ENCODE measurements at regions not wholly inside any gene's neighbourhood (a gene's known extent, or its start where the extent isn't known, plus 50 kb on each side); places are given as distances from the start of the nearest gene placed in this dataset.
"Not testable (repeated sequence)": the region's sequence is repeated elsewhere in the genome, so short reads cannot be mapped to it uniquely, and the experiment has no call there.

GRCh38 chr2:39563572-39563971 is 102.1 kb upstream of the TMEM178A start:
- Histone ChIP-seq H3K27ac (no peak overlapping the region), H3K4me3 (no peak overlapping the region)

DNA sequence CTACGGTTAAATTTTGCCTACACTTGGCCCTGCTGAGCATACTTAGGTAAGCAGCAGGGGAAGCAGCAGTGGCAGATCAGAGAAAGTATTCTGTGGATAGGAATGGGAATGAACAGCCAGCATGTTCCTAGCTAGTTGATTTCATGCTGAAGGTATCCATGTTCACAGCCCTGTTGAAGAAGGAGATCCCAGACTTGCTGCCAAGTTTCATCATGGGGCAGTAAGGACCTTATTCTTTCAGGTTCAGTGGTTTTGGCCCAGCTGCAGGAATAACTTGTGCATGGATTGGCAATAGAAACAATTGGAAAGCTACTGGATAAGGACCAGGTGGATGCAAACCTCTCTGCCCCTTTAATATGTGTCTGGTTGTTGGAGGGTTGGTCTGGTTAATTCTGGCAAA is 98.2 kb upstream of the TMEM178A start:
- H3K27ac ChIP-seq, result peak overlapping the region in 1 of 21 experiments; percentile 73
- no peak overlapping the region for H3K4me3 ChIP-seq

GRCh38 chr2:39568116-39568515 is 97.6 kb upstream of the TMEM178A start:
- Histone ChIP-seq H3K27ac (peak overlapping the region in 3 of 21 experiments; percentile 26 to 73 (median 56)), H3K4me3 (no peak overlapping the region)

- Histone ChIP-seq H3K4me3 (no peak overlapping the region), H3K27ac (peak overlapping the region in 5 of 21 experiments; percentile 5 to 73 (median 26))
Measured at GRCh38 chr2:39568561-39569006, 97.1 kb upstream of the TMEM178A start.

DNA sequence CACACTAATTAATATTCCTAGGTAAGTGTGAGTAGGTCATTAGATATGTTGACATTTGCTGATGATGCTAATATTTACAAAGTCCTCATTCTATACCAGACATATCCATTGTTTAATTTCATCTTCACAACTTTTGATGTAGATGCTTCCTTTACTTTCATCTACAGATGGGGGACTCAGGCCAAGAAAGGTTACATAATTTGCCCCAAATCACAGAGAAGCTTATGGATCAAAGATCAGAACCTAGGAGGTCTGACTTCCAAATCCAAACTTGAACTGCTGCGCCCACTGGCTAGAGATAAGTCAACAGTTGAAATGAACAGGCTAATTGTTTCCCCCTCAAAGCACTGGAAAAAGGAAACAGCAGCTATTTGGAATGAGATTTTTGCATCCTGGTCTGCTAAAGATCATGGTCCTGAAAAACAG is 95.6 kb upstream of the TMEM178A start:
- H3K27ac ChIP-seq, result no peak overlapping the region
- no peak overlapping the region for H3K4me3 ChIP-seq

- Histone ChIP-seq H3K4me3 (no peak overlapping the region), H3K27ac (no peak overlapping the region)
Measured at GRCh38 chr2:39570614-39571013, 95.1 kb upstream of the TMEM178A start.

DNA sequence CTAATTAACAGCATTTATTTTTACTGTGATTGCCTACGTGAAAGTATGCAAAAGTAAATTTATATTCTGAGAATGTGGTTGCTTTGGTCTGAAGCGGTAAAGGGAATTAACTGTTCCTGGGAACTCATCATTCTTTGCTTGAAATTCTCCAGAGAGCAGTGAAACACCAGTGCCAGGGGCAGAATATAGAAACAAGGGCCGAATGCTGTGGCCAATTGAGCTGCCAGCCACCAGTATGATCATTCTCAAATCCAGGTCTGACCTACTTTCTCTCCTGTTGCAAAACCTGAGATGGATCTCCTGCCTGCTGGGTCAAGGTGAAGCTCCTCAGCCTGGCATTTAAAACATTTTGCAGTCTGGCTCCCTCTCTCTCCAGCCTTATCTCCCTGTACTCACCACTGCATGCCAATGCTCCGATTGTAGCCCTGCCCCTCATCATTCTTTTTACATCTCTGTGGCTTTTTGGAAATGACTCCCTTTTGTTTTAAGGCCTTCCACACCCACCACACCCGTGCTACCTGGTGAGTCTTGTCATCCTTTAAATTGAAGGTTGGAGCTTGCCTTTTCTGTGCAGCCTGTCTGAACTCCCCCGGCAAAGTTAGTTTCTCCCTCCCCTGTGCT is 94.5 kb upstream of the TMEM178A start:
- Histone ChIP-seq H3K27ac (no peak overlapping the region), H3K4me3 (no peak overlapping the region)

DNA sequence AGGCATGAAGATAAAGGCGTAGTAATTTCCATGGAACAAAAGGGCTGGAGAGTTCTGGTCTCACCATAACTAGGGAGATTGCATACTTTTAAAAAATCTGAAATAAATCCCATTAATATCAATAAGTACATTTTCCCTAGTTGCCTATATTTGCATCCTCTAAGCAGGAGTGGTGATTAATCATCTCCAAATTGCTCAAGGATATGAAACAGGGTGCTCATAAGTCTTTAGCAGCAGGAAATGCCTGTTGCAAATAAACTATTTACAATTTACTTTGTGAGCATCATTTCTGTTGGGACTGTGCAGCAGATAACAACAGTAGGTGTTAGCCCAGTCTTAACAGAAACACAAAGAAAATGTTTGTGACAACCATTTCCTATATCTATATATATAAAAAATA is 92.4 kb upstream of the TMEM178A start:
- Histone ChIP-seq H3K27ac (no peak overlapping the region), H3K4me3 (no peak overlapping the region)

DNA sequence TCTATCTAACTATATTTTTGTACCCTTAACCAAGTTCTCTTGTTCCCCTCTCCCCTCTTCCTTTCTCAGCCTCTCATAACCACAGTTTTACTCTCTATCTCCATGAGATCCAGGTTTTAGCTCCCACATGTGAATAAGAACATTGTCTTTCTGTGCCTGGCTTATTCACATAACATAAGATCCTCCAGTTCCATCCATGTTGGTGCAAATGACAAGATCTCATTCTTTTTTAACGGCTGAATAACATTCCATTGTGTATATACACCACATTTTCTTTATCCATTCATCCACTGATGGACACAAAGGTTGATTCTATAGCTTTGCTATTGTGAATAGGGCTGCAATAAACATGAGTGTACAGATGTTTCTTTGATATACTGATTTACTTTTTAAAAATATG is 83.9 kb upstream of the TMEM178A start:
- Histone ChIP-seq H3K4me3 (no peak overlapping the region), H3K27ac (no peak overlapping the region)

DNA sequence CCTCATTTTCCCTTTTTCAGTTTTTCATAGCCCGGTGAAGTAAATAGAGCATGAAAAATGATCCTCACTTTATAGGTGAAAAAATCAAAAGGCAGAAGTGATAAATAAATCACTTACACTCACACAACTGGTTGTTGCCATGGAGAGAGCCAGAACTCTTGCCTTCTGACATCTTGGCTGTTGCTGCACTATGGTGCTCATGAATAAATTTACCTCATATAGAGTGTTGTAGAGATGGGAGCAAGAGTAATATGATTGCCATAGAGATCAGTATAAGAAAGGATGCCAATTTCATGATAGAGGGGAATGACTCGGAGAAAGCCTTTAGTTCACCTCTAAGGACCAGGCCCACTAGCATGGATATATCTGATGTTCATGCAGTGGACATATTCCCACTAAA is 82.5 kb upstream of the TMEM178A start:
- no peak overlapping the region for H3K27ac ChIP-seq

DNA sequence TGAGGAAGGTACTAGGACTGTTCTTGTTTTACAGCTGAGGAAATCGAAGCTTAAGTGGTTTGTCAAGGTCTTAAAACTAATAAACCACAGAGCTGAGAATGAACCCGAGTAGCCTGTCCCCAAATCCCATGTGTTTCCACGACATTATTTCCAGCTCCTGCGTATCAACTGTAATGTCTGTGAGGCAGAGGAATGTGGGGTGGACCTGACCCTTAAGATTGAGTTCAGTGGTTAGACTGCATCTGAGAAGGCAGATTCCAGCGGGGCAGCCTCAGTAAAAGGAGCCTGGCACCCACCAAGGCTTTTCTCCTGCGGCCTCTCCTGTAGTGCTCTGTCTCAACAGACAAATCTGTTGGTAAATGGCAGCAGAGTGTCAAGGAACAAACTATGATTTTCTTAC is 81.9 kb upstream of the TMEM178A start:
- H3K27ac ChIP-seq, result no peak overlapping the region
- H3K4me3 ChIP-seq, result no peak overlapping the region

More for the DNA sequence above, 82.5 kb upstream of the TMEM178A start:
- H3K4me3 ChIP-seq, result no peak overlapping the region

GRCh38 chr2:39584283-39584965 is 81.3 kb upstream of the TMEM178A start:
- no peak overlapping the region for H3K27ac ChIP-seq
- H3K4me3 ChIP-seq, result no peak overlapping the region

DNA sequence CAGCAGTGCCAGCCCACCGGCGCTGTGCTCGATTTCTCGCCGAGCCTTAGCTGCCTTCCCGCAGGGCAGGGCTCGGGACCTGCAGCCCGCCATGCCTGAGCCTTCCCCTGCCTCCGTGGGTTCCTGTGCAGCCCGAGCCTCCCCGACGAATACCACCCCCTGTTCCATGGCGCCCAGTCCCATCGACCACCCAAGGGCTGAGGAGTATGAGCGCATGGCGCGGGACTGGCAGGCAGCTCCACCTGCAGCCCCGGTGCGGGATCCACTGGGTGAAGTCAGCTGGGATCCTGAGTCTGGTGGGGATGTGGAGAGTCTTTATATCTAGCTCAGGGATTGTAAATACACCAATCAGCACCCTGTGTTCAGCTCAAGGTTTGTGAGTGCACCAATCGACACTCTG is 80.2 kb upstream of the TMEM178A start:
- H3K4me3 ChIP-seq, H3K27ac ChIP-seq: not testable (repeated sequence)

DNA sequence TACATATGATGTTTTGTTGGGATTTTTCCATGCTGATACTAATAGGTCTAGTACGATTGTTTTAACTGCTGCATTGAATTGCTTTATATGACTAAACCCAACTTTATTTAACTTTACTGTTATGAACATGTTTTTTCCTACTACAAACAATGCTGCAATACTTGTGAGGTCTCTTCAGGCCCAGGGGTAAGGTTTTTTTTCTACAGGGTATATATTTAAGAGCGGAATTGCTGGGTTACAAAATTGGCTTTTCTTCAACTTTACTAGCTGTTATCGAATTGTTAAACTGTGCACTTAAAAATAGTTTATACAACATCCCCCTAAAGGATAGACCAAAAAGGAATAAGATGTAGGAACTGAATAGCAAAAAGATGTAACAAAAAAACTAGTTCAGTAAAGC is 78.5 kb upstream of the TMEM178A start:
- Histone ChIP-seq H3K27ac (no peak overlapping the region), H3K4me3 (no peak overlapping the region)

GRCh38 chr2:39587641-39588040 is 78.1 kb upstream of the TMEM178A start:
- Histone ChIP-seq H3K27ac (no peak overlapping the region), H3K4me3 (no peak overlapping the region)

DNA sequence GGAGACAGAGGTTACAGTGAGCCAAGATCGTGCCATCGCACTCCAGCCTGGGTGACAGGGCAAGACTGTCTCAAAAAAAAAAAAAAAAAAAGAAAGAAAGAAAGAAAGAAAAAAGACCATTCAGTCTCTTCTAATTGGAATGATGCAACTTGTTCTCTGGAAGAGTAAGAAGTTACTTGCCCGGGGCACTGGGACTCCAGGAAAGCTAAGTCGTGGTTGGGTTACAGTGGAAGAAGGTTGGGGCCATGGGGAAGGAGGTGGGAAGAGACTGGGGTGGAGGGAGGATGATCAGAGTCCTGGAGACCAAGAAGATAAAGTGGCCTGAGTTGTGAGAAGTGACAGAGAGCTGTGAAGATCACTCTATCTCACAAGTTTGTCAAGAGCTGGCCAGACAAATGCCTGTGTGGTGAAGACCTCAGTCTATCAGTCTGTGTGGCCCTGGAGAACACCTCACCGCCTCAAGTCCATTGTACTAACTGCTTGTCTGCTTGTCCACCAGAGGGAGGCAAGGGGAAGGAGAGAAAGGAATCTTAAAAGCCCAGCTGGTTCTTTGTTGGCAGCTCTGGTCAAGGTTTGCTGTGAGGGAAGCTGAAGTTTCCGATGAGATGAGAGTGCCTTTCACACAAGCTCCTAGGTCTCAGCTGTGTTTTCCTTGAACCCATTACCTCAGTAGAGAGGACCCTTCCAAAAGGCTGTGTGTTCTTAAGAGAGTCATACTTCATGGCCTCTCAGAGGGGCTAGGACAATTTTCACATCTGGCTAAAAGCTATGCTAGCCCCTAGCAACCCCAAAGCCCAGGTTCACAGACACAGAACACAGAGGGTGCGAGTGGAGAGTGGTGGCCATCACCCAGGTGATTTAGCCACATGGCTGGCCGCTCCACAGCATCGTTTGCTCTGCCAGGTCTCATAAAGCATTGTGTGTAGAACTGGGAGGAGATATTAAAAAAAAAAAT is 72.0 kb upstream of the TMEM178A start:
- H3K27ac ChIP-seq, result no peak overlapping the region
- H3K4me3 ChIP-seq, result no peak overlapping the region

DNA sequence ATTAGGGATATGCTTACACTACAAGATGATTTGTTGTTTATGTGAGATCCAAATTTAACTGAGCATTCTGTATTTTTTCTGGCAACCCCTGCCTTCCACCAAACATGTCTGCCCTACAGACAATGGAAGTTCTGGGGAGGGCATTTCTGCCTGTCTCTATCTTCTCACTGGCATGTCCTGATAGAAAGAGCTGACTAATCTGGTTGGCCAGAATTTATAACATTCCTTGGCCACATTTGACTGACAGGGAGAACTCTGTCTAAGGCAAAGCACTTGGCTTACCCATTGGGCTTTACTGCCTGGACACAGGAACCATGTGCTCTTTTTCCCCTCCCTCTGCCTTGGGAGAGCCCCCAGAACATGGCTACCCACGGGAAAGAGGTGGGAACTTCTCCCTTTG is 70.6 kb upstream of the TMEM178A start:
- Histone ChIP-seq H3K27ac (no peak overlapping the region), H3K4me3 (no peak overlapping the region)

- no peak overlapping the region for H3K27ac ChIP-seq
- no peak overlapping the region for H3K4me3 ChIP-seq
Measured at GRCh38 chr2:39597314-39597713, 68.4 kb upstream of the TMEM178A start.

DNA sequence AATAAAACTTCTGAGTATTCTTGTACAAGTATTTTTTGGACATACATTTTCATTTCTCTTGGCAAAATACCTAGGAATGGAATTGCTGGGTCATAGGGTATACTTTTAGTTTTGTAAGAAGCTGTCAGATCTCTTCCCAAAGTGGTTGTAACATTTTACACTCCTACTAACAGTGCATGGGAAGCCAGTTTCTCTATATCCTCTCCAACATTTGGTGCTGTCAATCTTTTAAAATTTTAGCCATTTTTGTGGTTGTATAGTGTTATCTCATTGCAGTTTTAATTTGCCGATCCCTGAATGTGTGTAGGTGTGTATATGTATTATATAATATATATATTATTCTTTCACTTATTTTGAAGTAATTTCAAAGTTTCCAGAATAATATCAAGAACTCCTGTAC is 63.1 kb upstream of the TMEM178A start:
- no peak overlapping the region for H3K4me3 ChIP-seq
- no peak overlapping the region for H3K27ac ChIP-seq

DNA sequence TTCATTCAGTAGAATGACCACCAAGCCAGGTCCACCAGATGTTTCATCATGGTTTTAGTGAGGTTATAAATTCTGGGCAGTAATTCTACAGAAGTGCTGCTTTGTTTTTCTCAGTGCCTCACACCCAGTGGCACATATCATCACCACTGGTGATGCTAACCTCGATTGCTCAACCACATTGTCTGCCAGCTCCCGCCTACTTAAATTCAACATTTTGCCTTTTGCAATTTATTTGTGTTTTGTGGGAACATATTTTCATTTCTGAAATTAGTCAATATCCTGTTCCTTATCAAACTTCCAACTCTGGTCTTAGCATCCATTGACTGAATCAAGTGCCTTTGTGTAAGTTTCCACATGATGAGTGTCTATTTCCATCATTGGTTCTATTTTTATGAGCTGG is 62.3 kb upstream of the TMEM178A start:
- Histone ChIP-seq H3K4me3 (no peak overlapping the region), H3K27ac (no peak overlapping the region)

- H3K4me3 ChIP-seq, result no peak overlapping the region
- H3K27ac ChIP-seq, result no peak overlapping the region
Measured at GRCh38 chr2:39604866-39605265, 60.9 kb upstream of the TMEM178A start.
